ENCODE measurements at regions not wholly inside any gene's neighbourhood (a gene's known extent, or its start where the extent isn't known, plus 50 kb on each side); places are given as distances from the start of the nearest gene placed in this dataset.

GRCh38 chr22:49104434-49104833, 723.2 kb downstream of the BRD1 start:
- no peak for TF ChIP-seq SNAI2 (CRISPR knock-in tag; IDR thresholded peaks at IDR 0.05)
- no peak for TF ChIP-seq ZFP30 (CRISPR knock-in tag; IDR thresholded peaks at IDR 0.05)
- no peak for TF ChIP-seq PATZ1 (CRISPR knock-in tag; IDR thresholded peaks at IDR 0.05; ENCODE audit: borderline replicate concordance)
- TF ChIP-seq CREB5 (CRISPR knock-in tag; IDR thresholded peaks at IDR 0.05; ENCODE audit: low read depth) = no peak
- no peak for TF ChIP-seq PPARA (CRISPR knock-in tag; IDR thresholded peaks at IDR 0.05; ENCODE audit: borderline replicate concordance)
- no peak for TF ChIP-seq RARB (CRISPR knock-in tag; IDR thresholded peaks at IDR 0.05)
- TF ChIP-seq TCF4 (CRISPR knock-in tag; IDR thresholded peaks at IDR 0.05; ENCODE audit: borderline replicate concordance) = no peak
- no peak for TF ChIP-seq OSR1 (CRISPR knock-in tag; IDR thresholded peaks at IDR 0.05)
- no peak for TF ChIP-seq TSHZ2 (CRISPR knock-in tag; IDR thresholded peaks at IDR 0.05)
- TF ChIP-seq BACH2 (CRISPR knock-in tag; IDR thresholded peaks at IDR 0.05; ENCODE audit: borderline replicate concordance) = no peak
- TF ChIP-seq ZNF565 (CRISPR knock-in tag; conservative IDR thresholded peaks at IDR 0.05; ENCODE audit: low read depth) = no peak
- TF ChIP-seq GLIS3 (CRISPR knock-in tag; IDR thresholded peaks at IDR 0.05) = no peak

Data from SK-N-SH treated with all-trans-retinoic acid at 6 μM for 48 hours (cell line).